ENCODE measurements at regions not wholly inside any gene's neighbourhood (a gene's known extent, or its start where the extent isn't known, plus 50 kb on each side); places are given as distances from the start of the nearest gene placed in this dataset.
"Not testable (repeated sequence)": the region's sequence is repeated elsewhere in the genome, so short reads cannot be mapped to it uniquely, and the experiment has no call there.

DNA sequence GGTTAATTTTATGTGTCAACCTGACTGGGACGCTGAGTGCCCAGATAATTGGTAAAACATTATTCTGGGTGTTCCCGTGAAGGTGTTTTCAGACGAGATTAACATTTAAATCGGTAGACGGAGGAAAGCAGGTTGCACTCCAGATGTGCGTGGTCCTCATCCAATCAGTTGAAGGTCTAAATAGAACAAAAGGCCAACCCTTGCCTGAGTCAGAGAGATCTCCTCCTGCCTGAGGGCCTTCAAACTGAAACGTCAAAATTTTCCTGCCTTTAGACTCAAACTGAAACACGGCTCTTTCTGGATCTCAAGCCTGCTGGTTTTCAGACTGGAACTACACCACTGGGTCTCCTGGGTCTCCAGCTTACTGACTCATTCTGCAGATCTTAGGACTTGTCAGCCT is 70.9 kb downstream of the NPIPA5 start:
- not testable (repeated sequence) for H3K27me3 Mint-ChIP-seq; H3K27ac Mint-ChIP-seq; H3K4me1 Mint-ChIP-seq (ENCODE audit: low read depth); H3K36me3 Mint-ChIP-seq (ENCODE audit: insufficient read depth); H3K4me3 Mint-ChIP-seq (ENCODE audit: low read depth); DNase-seq (ENCODE audit: low spot score, unreplicated experiment); H3K9me3 Mint-ChIP-seq (ENCODE audit: low read depth)

DNA sequence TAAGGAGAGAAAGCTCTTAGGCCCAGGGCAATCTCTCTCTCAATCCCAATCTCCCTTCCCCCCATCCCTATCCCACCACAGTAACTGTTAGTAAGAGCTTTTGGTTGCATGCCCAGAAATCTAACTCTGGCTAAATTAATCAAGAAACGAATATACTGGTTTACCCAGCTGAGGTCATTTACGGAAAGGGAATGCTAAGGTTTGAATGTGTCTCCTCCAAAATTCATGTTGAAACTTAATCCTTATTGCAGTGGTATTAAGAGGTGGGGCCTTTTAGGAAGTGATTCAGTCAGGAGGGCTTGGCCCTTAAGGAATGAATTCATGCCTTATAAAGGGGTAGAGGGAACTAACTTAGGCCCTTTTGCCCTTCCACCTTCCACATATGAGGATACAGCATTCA is 72.2 kb downstream of the NPIPA5 start:
- DNase-seq (ENCODE audit: low spot score, unreplicated experiment); H3K36me3 Mint-ChIP-seq (ENCODE audit: insufficient read depth); H3K27me3 Mint-ChIP-seq; H3K27ac Mint-ChIP-seq; H3K9me3 Mint-ChIP-seq (ENCODE audit: low read depth); H3K4me1 Mint-ChIP-seq (ENCODE audit: low read depth); H3K4me3 Mint-ChIP-seq (ENCODE audit: low read depth): not testable (repeated sequence)

DNA sequence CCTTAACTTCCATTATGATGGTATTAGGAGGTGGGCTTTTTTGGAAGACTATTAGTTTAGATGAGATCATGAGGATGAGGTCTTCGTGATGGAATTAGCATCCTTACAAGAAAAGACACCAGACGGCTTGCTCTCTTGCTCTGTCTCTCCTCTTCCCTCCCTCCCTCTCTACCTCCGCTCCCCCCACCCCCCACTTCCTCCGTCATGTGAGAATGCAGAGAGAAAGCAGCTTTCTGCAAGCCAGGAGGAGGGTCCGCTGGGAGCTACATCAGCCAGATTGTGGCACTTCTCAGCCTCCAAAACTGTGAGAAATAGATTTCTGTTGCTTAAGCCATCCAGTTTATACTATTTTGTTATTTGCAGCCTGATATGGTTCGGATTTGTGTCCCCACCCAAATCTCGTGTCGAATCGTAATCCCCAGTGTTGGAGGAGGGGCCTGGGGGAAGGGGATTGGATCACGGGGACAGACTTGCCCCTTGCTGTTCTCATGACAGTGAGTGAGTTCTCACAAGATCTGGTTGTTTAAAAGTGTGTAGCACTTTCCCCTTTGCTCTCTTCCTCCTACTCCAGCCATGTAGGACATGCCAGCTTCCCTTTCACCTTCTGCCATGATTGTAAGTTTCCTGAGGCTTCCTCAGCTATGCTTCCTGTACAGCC is 74.3 kb downstream of the NPIPA5 start:
- H3K4me1 Mint-ChIP-seq (ENCODE audit: low read depth); H3K27me3 Mint-ChIP-seq; DNase-seq (ENCODE audit: low spot score, unreplicated experiment); H3K27ac Mint-ChIP-seq; H3K4me3 Mint-ChIP-seq (ENCODE audit: low read depth); H3K9me3 Mint-ChIP-seq (ENCODE audit: low read depth); H3K36me3 Mint-ChIP-seq (ENCODE audit: insufficient read depth): not testable (repeated sequence)

DNA sequence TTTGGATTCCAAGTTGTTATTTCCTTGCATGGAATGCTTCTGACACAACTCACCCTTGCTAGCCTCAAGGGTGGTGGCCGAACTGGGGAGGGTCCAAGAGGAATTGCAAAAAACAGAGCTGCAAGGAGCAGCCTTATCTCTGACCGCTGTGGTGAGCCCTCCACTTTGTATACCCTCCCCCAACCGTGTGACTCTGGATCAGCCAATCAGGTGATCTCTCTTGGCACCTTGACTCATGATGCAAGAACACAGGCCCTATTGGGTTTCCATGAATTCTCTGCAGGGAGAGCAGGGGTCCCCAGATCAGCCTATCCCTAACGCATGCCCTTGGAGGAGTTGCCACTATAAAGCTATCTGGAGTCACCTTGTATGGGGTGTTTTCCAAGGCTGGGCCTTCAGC is 81.0 kb downstream of the NPIPA5 start:
- not testable (repeated sequence) for H3K27me3 Mint-ChIP-seq; H3K36me3 Mint-ChIP-seq (ENCODE audit: insufficient read depth); DNase-seq (ENCODE audit: low spot score, unreplicated experiment); H3K9me3 Mint-ChIP-seq (ENCODE audit: low read depth); H3K4me3 Mint-ChIP-seq (ENCODE audit: low read depth); H3K27ac Mint-ChIP-seq; H3K4me1 Mint-ChIP-seq (ENCODE audit: low read depth)

DNA sequence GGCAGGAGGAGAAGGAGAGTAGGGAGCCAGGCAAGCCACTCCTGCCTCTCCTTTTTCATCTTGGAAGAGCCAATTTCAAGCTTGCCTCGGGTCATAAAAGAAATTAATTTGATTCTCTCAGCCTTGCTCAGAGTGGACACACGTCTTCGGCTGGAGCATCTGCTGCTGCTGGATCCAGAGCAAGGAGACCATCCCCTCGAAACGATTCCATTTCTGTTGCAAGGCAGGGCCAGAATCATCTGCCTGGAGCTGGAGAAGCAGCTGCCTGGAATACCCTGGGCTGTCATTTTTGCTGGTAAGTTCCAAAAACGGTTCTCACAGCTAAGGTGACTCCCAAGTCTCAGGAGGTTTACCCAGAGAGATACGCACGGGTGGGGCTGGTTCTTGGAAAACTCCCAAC is 103.3 kb downstream of the NPIPA5 start:
- H3K36me3 Mint-ChIP-seq (ENCODE audit: insufficient read depth); H3K9me3 Mint-ChIP-seq (ENCODE audit: low read depth); H3K4me1 Mint-ChIP-seq (ENCODE audit: low read depth); DNase-seq (ENCODE audit: low spot score, unreplicated experiment); H3K4me3 Mint-ChIP-seq (ENCODE audit: low read depth); H3K27ac Mint-ChIP-seq; H3K27me3 Mint-ChIP-seq: not testable (repeated sequence)

DNA sequence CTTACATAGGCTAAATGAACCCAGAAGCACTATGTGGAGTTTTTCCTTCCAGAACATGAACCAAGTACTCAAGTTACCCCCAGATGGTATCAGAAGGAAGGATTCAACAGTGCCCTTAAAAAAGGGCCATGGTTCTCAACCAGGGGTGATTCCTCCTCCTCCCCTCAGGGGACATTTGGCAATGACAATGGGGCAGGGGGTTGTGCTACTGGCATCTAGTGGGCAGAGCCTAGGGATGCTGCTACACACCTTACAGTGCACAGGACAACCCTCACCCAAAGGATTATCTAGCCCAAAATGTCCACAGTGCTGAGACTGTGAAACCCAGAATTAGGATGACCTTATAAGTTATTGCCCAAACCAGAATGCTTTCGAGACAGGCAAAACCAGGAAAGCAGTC is 104.1 kb downstream of the NPIPA5 start:
- H3K36me3 Mint-ChIP-seq (ENCODE audit: insufficient read depth); DNase-seq (ENCODE audit: low spot score, unreplicated experiment); H3K27ac Mint-ChIP-seq; H3K9me3 Mint-ChIP-seq (ENCODE audit: low read depth); H3K4me3 Mint-ChIP-seq (ENCODE audit: low read depth); H3K4me1 Mint-ChIP-seq (ENCODE audit: low read depth); H3K27me3 Mint-ChIP-seq: not testable (repeated sequence)

DNA sequence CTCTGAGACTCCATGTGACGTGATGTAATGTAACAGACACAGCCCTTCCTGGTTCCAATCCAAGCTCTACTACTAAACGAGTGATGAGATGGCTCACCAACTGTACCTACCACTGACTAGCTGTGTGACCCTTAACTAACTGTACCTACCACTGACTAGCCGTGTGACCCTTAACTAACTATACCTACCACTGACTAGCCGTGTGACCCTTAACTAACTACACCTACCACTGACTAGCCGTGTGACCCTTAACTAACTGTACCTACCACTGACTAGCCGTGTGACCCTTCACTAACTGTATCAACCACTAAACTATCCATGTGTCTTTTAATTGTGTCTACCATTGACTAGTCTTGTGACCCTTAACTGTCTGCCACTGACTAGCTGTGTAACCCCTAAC is 111.2 kb downstream of the NPIPA5 start:
- not testable (repeated sequence) for H3K27ac Mint-ChIP-seq; H3K4me1 Mint-ChIP-seq (ENCODE audit: low read depth); H3K27me3 Mint-ChIP-seq; H3K9me3 Mint-ChIP-seq (ENCODE audit: low read depth); H3K4me3 Mint-ChIP-seq (ENCODE audit: low read depth); DNase-seq (ENCODE audit: low spot score, unreplicated experiment); H3K36me3 Mint-ChIP-seq (ENCODE audit: insufficient read depth)

DNA sequence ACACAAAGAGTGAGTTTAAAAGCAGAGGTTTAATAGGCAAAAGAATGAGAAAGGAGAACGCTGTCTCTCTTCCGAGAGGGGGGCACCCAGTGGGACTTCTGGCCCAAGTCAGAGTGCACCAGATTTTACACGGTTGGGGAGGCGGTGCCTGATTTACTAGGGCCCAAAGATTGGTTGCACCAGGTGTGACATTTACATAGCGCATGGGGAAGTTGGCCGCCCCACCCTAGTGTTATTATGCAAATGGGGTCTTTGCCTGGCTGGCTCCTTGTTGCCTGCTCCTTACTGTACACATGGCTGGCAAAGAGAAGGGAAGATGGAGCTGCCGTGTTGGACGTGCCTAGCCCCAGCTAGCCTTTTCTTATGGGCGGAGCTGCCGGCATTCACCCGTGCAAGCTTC is 115.9 kb downstream of the NPIPA5 start:
- H3K27me3 Mint-ChIP-seq; H3K9me3 Mint-ChIP-seq (ENCODE audit: low read depth); H3K27ac Mint-ChIP-seq; H3K4me3 Mint-ChIP-seq (ENCODE audit: low read depth); H3K36me3 Mint-ChIP-seq (ENCODE audit: insufficient read depth); DNase-seq (ENCODE audit: low spot score, unreplicated experiment); H3K4me1 Mint-ChIP-seq (ENCODE audit: low read depth): not testable (repeated sequence)

DNA sequence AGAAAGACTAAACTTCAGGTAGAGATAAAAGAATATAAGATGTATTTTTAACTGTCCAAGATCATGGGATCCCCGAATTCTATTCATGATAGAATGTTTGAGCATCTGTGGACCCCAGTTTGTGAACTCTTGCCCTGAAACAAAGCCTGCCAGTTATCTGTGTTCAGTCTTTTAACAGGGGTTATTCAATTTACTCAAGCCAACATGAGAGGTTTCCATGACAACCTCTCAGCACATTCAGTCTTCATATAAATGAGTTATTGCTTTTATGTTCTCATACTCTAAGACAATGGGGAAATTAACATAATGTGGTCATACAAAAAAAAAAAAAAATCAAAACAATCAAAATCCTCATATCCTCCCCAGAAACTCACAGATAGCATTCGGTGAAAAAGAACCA is 130.1 kb downstream of the NPIPA5 start:
- H3K9me3 Mint-ChIP-seq (ENCODE audit: low read depth); H3K27ac Mint-ChIP-seq; H3K36me3 Mint-ChIP-seq (ENCODE audit: insufficient read depth); DNase-seq (ENCODE audit: low spot score, unreplicated experiment); H3K4me1 Mint-ChIP-seq (ENCODE audit: low read depth); H3K4me3 Mint-ChIP-seq (ENCODE audit: low read depth); H3K27me3 Mint-ChIP-seq: not testable (repeated sequence)

DNA sequence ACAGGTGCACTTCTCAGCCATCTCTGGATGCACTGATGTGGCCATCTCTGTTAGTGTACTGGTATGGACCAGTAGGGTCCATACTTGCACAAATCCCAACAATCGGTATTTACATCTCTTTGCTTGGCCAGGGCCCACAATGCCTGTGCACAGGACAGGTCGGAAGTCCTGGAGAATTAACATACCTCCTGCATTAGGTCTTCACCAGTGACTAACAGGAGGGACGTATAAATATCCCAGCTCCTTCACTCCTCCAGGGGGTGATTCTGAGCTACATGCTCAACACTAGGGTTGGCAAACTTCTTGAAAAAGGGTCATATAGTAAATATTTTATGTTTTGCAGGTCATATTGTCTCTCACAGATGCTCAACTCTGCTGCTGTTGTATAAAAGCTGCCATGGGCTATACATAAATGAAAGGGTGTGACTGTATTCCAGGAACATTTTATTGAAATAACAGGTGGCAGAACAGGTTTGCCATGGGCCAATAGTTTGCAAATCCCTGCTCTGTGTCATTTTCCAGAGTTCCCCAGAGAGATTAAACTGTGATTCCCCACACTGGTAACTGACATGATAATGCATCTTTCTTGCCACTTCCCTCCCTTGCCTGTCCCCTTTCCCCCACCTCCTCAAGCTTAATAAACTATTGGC is 141.3 kb downstream of the NPIPA5 start:
- DNase-seq (ENCODE audit: low spot score, unreplicated experiment); H3K36me3 Mint-ChIP-seq (ENCODE audit: insufficient read depth); H3K4me3 Mint-ChIP-seq (ENCODE audit: low read depth); H3K9me3 Mint-ChIP-seq (ENCODE audit: low read depth); H3K4me1 Mint-ChIP-seq (ENCODE audit: low read depth); H3K27ac Mint-ChIP-seq; H3K27me3 Mint-ChIP-seq: not testable (repeated sequence)

DNA sequence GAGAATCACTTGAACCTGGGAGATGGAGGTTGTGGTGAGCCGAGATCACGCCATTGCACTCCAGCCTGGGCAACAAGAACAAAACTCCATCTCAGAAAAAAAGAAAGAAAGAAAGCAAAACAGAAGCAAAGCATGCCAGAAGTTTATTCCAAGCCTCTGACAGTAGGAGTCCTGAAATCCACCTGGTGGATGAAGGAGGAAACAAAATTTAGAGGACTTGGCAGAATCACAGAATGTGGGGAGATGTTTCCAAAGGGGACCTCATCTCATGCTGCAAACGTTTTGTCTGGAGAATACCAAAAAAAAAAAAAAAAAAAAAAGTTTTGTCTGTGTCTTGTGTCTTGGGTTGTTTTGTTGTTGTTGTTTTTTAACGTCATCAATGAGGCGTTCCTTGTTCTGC is 141.1 kb upstream of the RRN3 start:
- DNase-seq (ENCODE audit: low spot score, unreplicated experiment); H3K9me3 Mint-ChIP-seq (ENCODE audit: low read depth); H3K27ac Mint-ChIP-seq; H3K27me3 Mint-ChIP-seq; H3K36me3 Mint-ChIP-seq (ENCODE audit: insufficient read depth); H3K4me3 Mint-ChIP-seq (ENCODE audit: low read depth); H3K4me1 Mint-ChIP-seq (ENCODE audit: low read depth): not testable (repeated sequence)

DNA sequence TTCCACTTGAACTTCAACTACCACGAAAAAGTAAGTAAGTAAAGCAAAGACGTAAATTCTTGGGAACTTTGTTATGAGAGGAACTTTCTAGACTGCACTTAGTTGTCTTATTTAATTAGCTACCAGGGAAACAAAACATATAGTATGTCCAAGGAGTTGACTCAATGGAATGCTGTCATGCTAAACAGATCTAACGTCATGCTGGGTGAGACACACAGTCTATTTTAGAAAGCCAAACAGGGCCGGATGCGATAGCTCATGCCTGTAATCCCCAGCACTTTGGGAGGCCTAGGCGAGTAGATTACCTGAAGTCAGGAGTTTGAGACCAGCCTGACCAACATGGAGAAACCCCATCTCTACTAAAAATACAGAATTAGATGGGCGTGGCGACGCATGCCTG is 140.6 kb upstream of the RRN3 start:
- DNase-seq (ENCODE audit: low spot score, unreplicated experiment); H3K27ac Mint-ChIP-seq; H3K27me3 Mint-ChIP-seq; H3K9me3 Mint-ChIP-seq (ENCODE audit: low read depth); H3K36me3 Mint-ChIP-seq (ENCODE audit: insufficient read depth); H3K4me1 Mint-ChIP-seq (ENCODE audit: low read depth); H3K4me3 Mint-ChIP-seq (ENCODE audit: low read depth): not testable (repeated sequence)

DNA sequence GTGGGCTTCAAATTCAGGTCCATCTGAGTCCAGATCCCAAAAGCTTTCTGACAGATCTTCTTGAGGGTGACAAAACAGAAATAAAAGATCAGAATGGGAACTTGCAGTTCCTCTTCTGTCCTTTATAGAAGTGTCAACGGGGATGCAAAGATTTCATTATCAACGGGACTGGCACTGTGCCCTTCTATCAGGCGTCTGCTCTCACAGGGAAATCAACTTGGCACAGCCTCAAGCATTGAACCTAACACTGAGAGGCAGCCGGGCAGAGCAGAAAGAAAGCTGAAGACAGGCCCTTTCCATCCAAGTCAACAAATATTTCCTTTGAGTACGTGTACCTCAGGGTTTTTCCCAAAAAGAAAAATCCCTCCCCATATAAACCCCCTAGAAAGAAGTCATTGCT is 136.4 kb upstream of the RRN3 start:
- not testable (repeated sequence) for H3K4me1 Mint-ChIP-seq (ENCODE audit: low read depth); H3K9me3 Mint-ChIP-seq (ENCODE audit: low read depth); H3K27ac Mint-ChIP-seq; H3K4me3 Mint-ChIP-seq (ENCODE audit: low read depth); H3K36me3 Mint-ChIP-seq (ENCODE audit: insufficient read depth); H3K27me3 Mint-ChIP-seq; DNase-seq (ENCODE audit: low spot score, unreplicated experiment)

DNA sequence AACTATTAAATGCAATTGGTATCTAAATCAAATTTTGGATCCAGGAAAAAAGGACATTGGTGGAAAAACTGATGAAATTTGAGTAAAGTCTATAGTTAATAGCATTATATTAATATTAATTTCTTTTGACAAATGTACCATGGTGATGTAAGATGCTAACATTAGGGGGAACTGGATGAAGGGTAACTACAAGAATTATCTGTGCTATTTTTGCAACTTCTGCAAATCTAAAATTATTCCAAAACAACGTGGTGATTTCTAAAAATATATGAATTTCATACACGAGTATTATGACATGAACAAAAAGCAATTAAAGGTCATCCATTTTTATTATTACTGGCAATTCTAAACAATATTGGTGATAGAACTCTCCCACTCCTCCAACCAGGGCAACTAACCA is 135.6 kb upstream of the RRN3 start:
- DNase-seq (ENCODE audit: low spot score, unreplicated experiment); H3K27me3 Mint-ChIP-seq; H3K36me3 Mint-ChIP-seq (ENCODE audit: insufficient read depth); H3K4me1 Mint-ChIP-seq (ENCODE audit: low read depth); H3K27ac Mint-ChIP-seq; H3K9me3 Mint-ChIP-seq (ENCODE audit: low read depth); H3K4me3 Mint-ChIP-seq (ENCODE audit: low read depth): not testable (repeated sequence)

Data from progenitor cell of endocrine pancreas (in vitro differentiated cells).